Spleen (tissue), 7 donors: ENCODE measurements at regions not wholly inside any gene's neighbourhood (a gene's known extent, or its start where the extent isn't known, plus 50 kb on each side); places are given as distances from the start of the nearest gene placed in this dataset.

Experiments used
- POLR2A ChIP-seq, 3 donors: fragments of 450-650 bp; IDR thresholded peaks; one replicate each; pipeline ENCODE4 v1.5.1; 2017; ENCODE audit warnings: antibody characterized with exemption in 3 of 3, mild to moderate bottlenecking in 1 of 3
- POLR2AphosphoS5 ChIP-seq, 3 donors: sonication (generic); formaldehyde crosslinking; IDR thresholded peaks; one replicate each; pipeline ENCODE4 v1.5.1; 2017; ENCODE audit warnings: antibody characterized with exemption in 3 of 3
- TF ChIP-seq, protein P1 (sequence below), 11 experiments: fragments of 200-600 bp in 7 of 11; fragments of 450-650 bp in 4 of 11; sonication (generic) in 4 of 11; IDR thresholded peaks in 8 of 11; conservative IDR thresholded peaks in 3 of 11; 1 replicate in 7 of 11; 2 replicates in 4 of 11; pipeline versions ENCODE4 v1.4.0 to v1.8.0; 2016 to 2021; ENCODE audit warnings: antibody characterized with exemption in 11 of 11, inconsistent platforms in 4 of 11, mild to moderate bottlenecking in 1 of 11
- donor health status: DM: no; HTN: no; CAD: no; lungs with moderate emphysema.
- donor health status: DM: no; HTN: no; CAD: no.
- donor health status: DM: no; HTN: no; CAD: no.

DNA sequence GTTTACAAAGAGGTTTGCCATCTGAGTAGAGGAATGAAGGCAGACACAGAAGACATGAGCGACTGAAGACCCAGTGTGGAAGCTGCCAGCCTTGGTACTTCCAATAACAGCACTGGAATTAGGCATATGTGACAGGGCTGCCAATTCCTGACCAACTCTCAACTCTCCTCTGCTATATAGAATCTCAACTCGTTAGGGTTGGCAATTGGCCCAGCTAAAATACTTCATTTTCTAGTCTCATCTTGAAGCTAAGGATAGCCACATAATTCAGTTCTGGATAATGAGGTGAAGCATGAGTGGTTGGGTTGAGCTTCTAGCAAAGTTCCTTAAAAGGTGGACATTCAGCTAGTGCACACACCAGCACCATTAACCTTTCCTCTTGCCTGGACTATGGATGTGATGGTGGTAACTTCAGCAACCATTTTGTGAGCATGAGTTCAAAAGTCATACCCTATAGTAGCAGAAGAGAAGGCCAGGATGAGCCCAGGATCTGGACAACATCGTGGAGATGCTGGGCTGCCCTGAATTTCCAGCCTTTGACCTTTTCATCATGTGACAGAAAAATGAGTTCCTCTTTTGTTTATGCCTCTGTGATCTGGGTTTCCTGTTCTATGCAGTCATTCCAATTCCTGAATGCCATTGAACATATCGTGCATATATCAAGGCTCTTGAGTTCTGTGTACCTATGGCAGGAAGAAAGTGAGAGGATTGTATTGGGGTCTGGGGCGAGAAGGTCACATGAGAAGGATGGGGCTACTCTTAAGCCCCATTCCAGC is 68.1 kb upstream of the HAAO start:
- TF ChIP-seq, protein P1, sequence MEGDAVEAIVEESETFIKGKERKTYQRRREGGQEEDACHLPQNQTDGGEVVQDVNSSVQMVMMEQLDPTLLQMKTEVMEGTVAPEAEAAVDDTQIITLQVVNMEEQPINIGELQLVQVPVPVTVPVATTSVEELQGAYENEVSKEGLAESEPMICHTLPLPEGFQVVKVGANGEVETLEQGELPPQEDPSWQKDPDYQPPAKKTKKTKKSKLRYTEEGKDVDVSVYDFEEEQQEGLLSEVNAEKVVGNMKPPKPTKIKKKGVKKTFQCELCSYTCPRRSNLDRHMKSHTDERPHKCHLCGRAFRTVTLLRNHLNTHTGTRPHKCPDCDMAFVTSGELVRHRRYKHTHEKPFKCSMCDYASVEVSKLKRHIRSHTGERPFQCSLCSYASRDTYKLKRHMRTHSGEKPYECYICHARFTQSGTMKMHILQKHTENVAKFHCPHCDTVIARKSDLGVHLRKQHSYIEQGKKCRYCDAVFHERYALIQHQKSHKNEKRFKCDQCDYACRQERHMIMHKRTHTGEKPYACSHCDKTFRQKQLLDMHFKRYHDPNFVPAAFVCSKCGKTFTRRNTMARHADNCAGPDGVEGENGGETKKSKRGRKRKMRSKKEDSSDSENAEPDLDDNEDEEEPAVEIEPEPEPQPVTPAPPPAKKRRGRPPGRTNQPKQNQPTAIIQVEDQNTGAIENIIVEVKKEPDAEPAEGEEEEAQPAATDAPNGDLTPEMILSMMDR (IDR thresholded peaks at IDR 0.05 in 8 of 11, conservative IDR thresholded peaks at IDR 0.05 in 3 of 11), result no peak
- TF ChIP-seq POLR2AphosphoS5 (IDR thresholded peaks at IDR 0.05) (no peak), POLR2A (IDR thresholded peaks at IDR 0.05) (no peak)
